ENCODE measurements at regions not wholly inside any gene's neighbourhood (a gene's known extent, or its start where the extent isn't known, plus 50 kb on each side); places are given as distances from the start of the nearest gene placed in this dataset.

DNA sequence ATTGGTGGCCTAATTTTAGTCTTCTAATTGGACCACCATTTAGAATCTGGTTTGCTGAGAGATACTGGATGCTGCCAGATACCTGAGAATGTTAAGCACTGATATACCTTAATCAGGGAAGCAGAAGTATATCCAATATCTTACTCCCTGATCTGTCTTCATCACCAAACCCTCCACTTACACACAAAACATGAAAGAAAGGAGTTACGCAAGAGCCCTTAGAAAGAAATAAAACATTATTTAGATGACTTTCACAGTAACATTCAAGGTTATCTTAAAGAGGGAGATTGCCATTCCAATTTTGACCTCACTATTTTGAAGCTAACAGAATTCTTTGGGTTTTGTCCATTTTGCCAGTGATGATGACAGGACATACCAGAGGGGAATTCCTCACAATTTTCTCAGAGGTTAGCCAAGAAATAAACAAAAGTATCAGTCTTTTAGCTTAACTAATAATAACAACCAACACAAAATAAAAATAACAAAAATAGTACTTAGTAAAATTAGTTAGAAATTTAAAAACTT, 496.1 kb downstream of the NFIB start:
- no peak overlapping the region for H2AFZ ChIP-seq (ENCODE audit: low read length)
- Mint-ChIP-seq H3K4me1 (0 out of 4 replicates have a peak, but pooled peaks cover 0 to 2% of the 10 kb centered on the region in 2 experiments), H3K9me3 (peaks cover 0 to 8% of the 10 kb centered on the region in 2 experiments; a peak in 3 of 5 replicates), H3K4me3 (no peak overlapping the region), H3K27ac (no peak overlapping the region), H3K27me3 (ENCODE audit: low read depth) (no peaks in the 10 kb centered on the region; the same call in 1 of the 2 replicates), H3K36me3 (ENCODE audit: insufficient read depth in 1 of 3, low read depth in 3 of 3) (peaks cover 0 to 6% (median 4%) of the 10 kb centered on the region in 3 experiments; a peak in 4 of 7 replicates)
- no peak overlapping the region for H3K14ac ChIP-seq (ENCODE audit: insufficient read depth, low read length)
- H2BK5ac ChIP-seq (ENCODE audit: insufficient read length, low read length) = no peak overlapping the region
- no CpG with 5 or more reads among the region's 1 CpG for WGBS (ENCODE audit: extremely low coverage, insufficient read length, low lambda C conversion rate)
- no peak overlapping the region for H3K27ac ChIP-seq (ENCODE audit: insufficient read length, low read depth, low read length)
- no peak overlapping the region for H2BK12ac ChIP-seq (ENCODE audit: insufficient read length, low read depth, low read length)
- H2BK120ac ChIP-seq (ENCODE audit: low read depth, low read length, poor library complexity, severe bottlenecking) = no peak overlapping the region
- H3K56ac ChIP-seq (ENCODE audit: insufficient read length, low read depth, low read length) = no peak overlapping the region
- no peak overlapping the region for H2AK5ac ChIP-seq (ENCODE audit: insufficient read length, low read length)
- H4K91ac ChIP-seq (ENCODE audit: insufficient read length, low read depth, low read length) = no peak overlapping the region
- H3T11ph ChIP-seq (ENCODE audit: low read length) = no peak overlapping the region
- H3K23ac ChIP-seq (ENCODE audit: insufficient read length, low read depth, low read length) = no peak overlapping the region
- no peak overlapping the region for H4K5ac ChIP-seq (ENCODE audit: insufficient read length, low read depth, low read length)
- no peaks in the 10 kb centered on the region for H3K27me3 ChIP-seq (ENCODE audit: insufficient read depth, low read length)
- no peak for DNase-seq
- H3K9ac ChIP-seq (ENCODE audit: extremely low read depth, insufficient read length, low read length) = no peak overlapping the region
- H3K4ac ChIP-seq (ENCODE audit: low read depth, low read length) = no peak overlapping the region
- no peaks in the 10 kb centered on the region for H3K4me1 ChIP-seq (ENCODE audit: insufficient read depth, low read length)
- no peaks in the 10 kb centered on the region for H3K9me3 ChIP-seq (ENCODE audit: control insufficient read depth, low read depth, low read length)
- no peaks in the 10 kb centered on the region for H4K20me1 ChIP-seq (ENCODE audit: control insufficient read depth, insufficient read depth, insufficient read length)
- TF ChIP-seq, protein P1, sequence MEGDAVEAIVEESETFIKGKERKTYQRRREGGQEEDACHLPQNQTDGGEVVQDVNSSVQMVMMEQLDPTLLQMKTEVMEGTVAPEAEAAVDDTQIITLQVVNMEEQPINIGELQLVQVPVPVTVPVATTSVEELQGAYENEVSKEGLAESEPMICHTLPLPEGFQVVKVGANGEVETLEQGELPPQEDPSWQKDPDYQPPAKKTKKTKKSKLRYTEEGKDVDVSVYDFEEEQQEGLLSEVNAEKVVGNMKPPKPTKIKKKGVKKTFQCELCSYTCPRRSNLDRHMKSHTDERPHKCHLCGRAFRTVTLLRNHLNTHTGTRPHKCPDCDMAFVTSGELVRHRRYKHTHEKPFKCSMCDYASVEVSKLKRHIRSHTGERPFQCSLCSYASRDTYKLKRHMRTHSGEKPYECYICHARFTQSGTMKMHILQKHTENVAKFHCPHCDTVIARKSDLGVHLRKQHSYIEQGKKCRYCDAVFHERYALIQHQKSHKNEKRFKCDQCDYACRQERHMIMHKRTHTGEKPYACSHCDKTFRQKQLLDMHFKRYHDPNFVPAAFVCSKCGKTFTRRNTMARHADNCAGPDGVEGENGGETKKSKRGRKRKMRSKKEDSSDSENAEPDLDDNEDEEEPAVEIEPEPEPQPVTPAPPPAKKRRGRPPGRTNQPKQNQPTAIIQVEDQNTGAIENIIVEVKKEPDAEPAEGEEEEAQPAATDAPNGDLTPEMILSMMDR (conservative IDR thresholded peaks at IDR 0.05) = no peak
- H2BK15ac ChIP-seq (ENCODE audit: low read depth, low read length) = no peak overlapping the region
- H3K18ac ChIP-seq (ENCODE audit: insufficient read length, low read depth, low read length) = no peak overlapping the region
- no peak overlapping the region for H2BK20ac ChIP-seq (ENCODE audit: low read depth, low read length, poor library complexity, severe bottlenecking)
- H3K79me1 ChIP-seq (ENCODE audit: insufficient read depth, low read depth, low read length, poor library complexity, severe bottlenecking) = no peaks in the 10 kb centered on the region
- H3K23me2 ChIP-seq (ENCODE audit: insufficient read length, low read depth, low read length, poor library complexity, severe bottlenecking) = no peaks in the 10 kb centered on the region
- no peaks in the 10 kb centered on the region for H3K79me2 ChIP-seq (ENCODE audit: insufficient read depth, low read length)
- H3K4me2 ChIP-seq (ENCODE audit: insufficient read depth, insufficient read length, low read length) = no peak overlapping the region
- no peak overlapping the region for H4K8ac ChIP-seq (replicated peaks; ENCODE audit: insufficient read length, low read depth, low read length)
